ENCODE measurements at regions not wholly inside any gene's neighbourhood (a gene's known extent, or its start where the extent isn't known, plus 50 kb on each side); places are given as distances from the start of the nearest gene placed in this dataset.

DNA sequence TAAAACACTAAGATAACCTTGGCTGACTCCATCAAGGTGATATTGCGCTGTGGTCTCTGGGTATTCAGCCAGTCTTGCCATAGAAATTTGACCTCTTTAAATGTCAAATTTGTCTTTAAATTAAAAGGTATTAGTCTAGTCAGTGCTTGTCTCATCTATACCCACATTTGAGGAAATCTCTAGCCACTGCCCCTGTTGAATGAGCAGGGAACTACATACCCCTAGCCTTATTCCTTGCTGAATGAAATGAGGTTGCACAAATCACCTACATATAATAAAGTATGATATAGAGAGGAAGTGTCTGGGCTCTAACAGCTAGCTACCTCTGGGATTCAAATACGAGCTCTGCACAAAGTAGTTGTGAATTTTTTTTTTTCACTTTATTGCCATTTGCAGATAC lies 256.8 kb downstream of the C12orf50 start:
- TF ChIP-seq CTCF (IDR thresholded peaks at IDR 0.05) (no peak), EP300 (IDR thresholded peaks at IDR 0.05) (no peak), POLR2A (IDR thresholded peaks at IDR 0.05) (no peak)
